NT2/D1 (cell line): ENCODE measurements at regions not wholly inside any gene's neighbourhood (a gene's known extent, or its start where the extent isn't known, plus 50 kb on each side); places are given as distances from the start of the nearest gene placed in this dataset.

Experiments used
- YY1 ChIP-seq: IDR thresholded peaks from 2 replicates; pipeline ENCODE4 v1.6.1; 2011; ENCODE audit not compliant: insufficient read length, insufficient read depth
- ZNF274 ChIP-seq: IDR thresholded peaks from 2 replicates; pipeline ENCODE4 v1.6.1; 2011; ENCODE audit warnings: mild to moderate bottlenecking, low read depth, low read length

DNA sequence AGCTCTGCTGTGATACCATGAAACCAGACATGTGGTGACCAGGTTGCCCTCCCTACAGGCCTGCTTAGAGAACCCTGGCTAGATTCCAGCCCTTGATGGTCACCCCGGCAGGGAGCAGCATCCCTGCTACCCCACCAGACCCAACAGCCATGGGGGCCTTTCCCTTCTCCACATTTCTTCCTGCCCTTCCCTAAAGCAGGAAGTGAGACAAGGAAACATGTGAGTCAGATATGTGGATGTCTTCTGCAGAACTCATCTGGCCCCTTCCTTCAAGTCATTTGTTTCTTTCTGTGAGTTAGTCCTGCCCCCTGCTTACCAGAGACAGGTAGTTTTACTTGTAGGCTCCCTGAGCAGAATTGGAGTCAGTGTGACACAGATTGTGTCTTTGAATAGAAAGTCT is 147.1 kb upstream of the USP9Y start:
- TF ChIP-seq YY1 (no peak), ZNF274 (no peak)
